HEK293 (cell line): ENCODE measurements at regions not wholly inside any gene's neighbourhood (a gene's known extent, or its start where the extent isn't known, plus 50 kb on each side); places are given as distances from the start of the nearest gene placed in this dataset.

Experiments used
- CTCF ChIA-PET: fragments of 350-600 bp; formaldehyde crosslinking; extraction: SDS; loops from one replicate; lab custom pipeline; 2021; ENCODE audit warnings: antibody characterized with exemption; lab: Yijun Ruan, JAX
- POLR2A ChIA-PET: fragments of 300-600 bp; formaldehyde crosslinking; extraction: SDS; loops from one replicate; lab custom pipeline; 2020; ENCODE audit warnings: antibody characterized with exemption, inconsistent platforms; lab: Yijun Ruan, JAX
- H3K27ac ChIP-seq: fragments of 200-500 bp; sonication (Bioruptor generic); 2 replicates; pipeline ENCODE4 v1.5.1; 2014; ENCODE audit warnings: low read depth, low read length, control low read depth, inconsistent platforms; ENCODE audit errors: extremely low read depth
- H3K36me3 ChIP-seq, 2 experiments: fragments of 200-500 bp in 1 of 2; sonication (Bioruptor generic) in 1 of 2; 1 replicate in 1 of 2; 2 replicates in 1 of 2; pipeline ENCODE4 v1.5.1; 2014 to 2017; ENCODE audit warnings: inconsistent platforms in 2 of 2, low read length in 2 of 2; ENCODE audit not compliant: control insufficient read depth in 2 of 2, insufficient read depth in 1 of 2
- H3K4me1 ChIP-seq: fragments of 200-500 bp; sonication (Bioruptor generic); 2 replicates; pipeline ENCODE4 v1.5.1; 2014; ENCODE audit warnings: mild to moderate bottlenecking, low read length, inconsistent platforms; ENCODE audit not compliant: control insufficient read depth, insufficient read depth
- H3K4me3 ChIP-seq: 2 replicates; pipeline ENCODE4 v1.5.1; 2011; ENCODE audit warnings: low read depth, mild to moderate bottlenecking, control low read depth, low read length, moderate library complexity
- H3K9me3 ChIP-seq: fragments of 200-500 bp; sonication (Bioruptor generic); 2 replicates; pipeline ENCODE4 v1.5.1; 2014; ENCODE audit warnings: low read depth, low read length, inconsistent platforms; ENCODE audit not compliant: control insufficient read depth, insufficient read depth
- GLIS1 ChIP-seq: fragments of 450-650 bp; formaldehyde crosslinking; IDR thresholded peaks from 2 replicates; pipeline ENCODE4 v1.5.1; 2016; ENCODE audit warnings: missing biosample characterization, missing genetic modification characterization
- KLF10 ChIP-seq: fragments of 450-650 bp; IDR thresholded peaks from 2 replicates; pipeline ENCODE4 v1.5.1; 2018; ENCODE audit warnings: missing biosample characterization, mild to moderate bottlenecking, missing genetic modification characterization
- KLF16 ChIP-seq: fragments of 450-650 bp; formaldehyde crosslinking; IDR thresholded peaks from 2 replicates; pipeline ENCODE4 v1.5.1; 2017; ENCODE audit warnings: missing biosample characterization, missing genetic modification characterization
- OSR2 ChIP-seq: fragments of 450-650 bp; formaldehyde crosslinking; IDR thresholded peaks from 2 replicates; pipeline ENCODE4 v1.5.1; 2016; ENCODE audit warnings: missing biosample characterization, missing genetic modification characterization
- REPIN1 ChIP-seq: fragments of 450-650 bp; formaldehyde crosslinking; IDR thresholded peaks from 2 replicates; pipeline ENCODE4 v1.5.1; 2017; ENCODE audit warnings: missing biosample characterization, missing genetic modification characterization, low read depth
- TRIM28 ChIP-seq: IDR thresholded peaks from 2 replicates; pipeline ENCODE4 v1.6.1; 2011; ENCODE audit warnings: low read length, control low read depth, borderline replicate concordance
- ZNF19 ChIP-seq: fragments of 450-650 bp; formaldehyde crosslinking; IDR thresholded peaks from 2 replicates; pipeline ENCODE4; 2016; ENCODE audit warnings: missing biosample characterization, missing genetic modification characterization, low read depth
- ZNF223 ChIP-seq: fragments of 450-650 bp; formaldehyde crosslinking; IDR thresholded peaks from 2 replicates; pipeline ENCODE4 v1.5.1; 2016; ENCODE audit warnings: missing biosample characterization, missing genetic modification characterization
- ZNF248 ChIP-seq: fragments of 450-650 bp; formaldehyde crosslinking; IDR thresholded peaks from 2 replicates; pipeline ENCODE4 v1.5.1; 2017; ENCODE audit warnings: missing biosample characterization, missing genetic modification characterization
- ZNF501 ChIP-seq: fragments of 450-650 bp; formaldehyde crosslinking; IDR thresholded peaks from 2 replicates; pipeline ENCODE4 v1.5.1; 2016; ENCODE audit warnings: missing biosample characterization, missing genetic modification characterization
- ZNF529 ChIP-seq: fragments of 450-650 bp; formaldehyde crosslinking; IDR thresholded peaks from 2 replicates; pipeline ENCODE4 v1.5.1; 2017; ENCODE audit warnings: missing genetic modification characterization, missing biosample characterization; ENCODE audit not compliant: insufficient replicate concordance
- ZNF561 ChIP-seq: fragments of 450-650 bp; IDR thresholded peaks from 2 replicates; pipeline ENCODE4 v1.5.1; 2018; ENCODE audit warnings: missing biosample characterization, missing genetic modification characterization, borderline replicate concordance
- ZNF843 ChIP-seq: fragments of 450-650 bp; formaldehyde crosslinking; IDR thresholded peaks from 2 replicates; pipeline ENCODE4 v1.5.1; 2016; ENCODE audit warnings: missing biosample characterization, missing genetic modification characterization
- TF ChIP-seq, protein P1 (sequence below): fragments of 450-650 bp; formaldehyde crosslinking; conservative IDR thresholded peaks from 2 replicates; pipeline ENCODE4 v1.5.1; 2016; ENCODE audit warnings: low read depth, missing biosample characterization, missing genetic modification characterization
- TF ChIP-seq, protein P2 (sequence below): fragments of 450-650 bp; formaldehyde crosslinking; IDR thresholded peaks from 2 replicates; pipeline ENCODE4 v1.5.1; 2017; ENCODE audit warnings: missing biosample characterization, missing genetic modification characterization
- TF ChIP-seq, protein P3 (sequence below): fragments of 450-650 bp; formaldehyde crosslinking; IDR thresholded peaks from 2 replicates; pipeline ENCODE4 v1.5.1; 2016; ENCODE audit warnings: missing biosample characterization, missing genetic modification characterization
- TF ChIP-seq, protein P4 (sequence below): sonication (generic); formaldehyde crosslinking; IDR thresholded peaks from 2 replicates; pipeline ENCODE4 v1.8.1; 2022; ENCODE audit warnings: mild to moderate bottlenecking, moderate library complexity, missing genetic modification reagents
- TF ChIP-seq, protein P5 (sequence below): fragments of 450-650 bp; formaldehyde crosslinking; IDR thresholded peaks from 2 replicates; pipeline ENCODE4 v1.5.1; 2016; ENCODE audit warnings: missing biosample characterization, missing genetic modification characterization
- TF ChIP-seq, protein P6 (sequence below): fragments of 450-650 bp; formaldehyde crosslinking; IDR thresholded peaks from 2 replicates; pipeline ENCODE4 v1.5.1; 2016; ENCODE audit warnings: missing biosample characterization, missing genetic modification characterization
- TF ChIP-seq, protein P7 (sequence below): fragments of 450-650 bp; formaldehyde crosslinking; IDR thresholded peaks from 2 replicates; pipeline ENCODE4; 2016; ENCODE audit warnings: missing biosample characterization, missing genetic modification characterization
- TF ChIP-seq, protein P8 (sequence below): fragments of 450-650 bp; formaldehyde crosslinking; IDR thresholded peaks from 2 replicates; pipeline ENCODE4 v1.5.1; 2016; ENCODE audit warnings: missing biosample characterization, missing genetic modification characterization

DNA sequence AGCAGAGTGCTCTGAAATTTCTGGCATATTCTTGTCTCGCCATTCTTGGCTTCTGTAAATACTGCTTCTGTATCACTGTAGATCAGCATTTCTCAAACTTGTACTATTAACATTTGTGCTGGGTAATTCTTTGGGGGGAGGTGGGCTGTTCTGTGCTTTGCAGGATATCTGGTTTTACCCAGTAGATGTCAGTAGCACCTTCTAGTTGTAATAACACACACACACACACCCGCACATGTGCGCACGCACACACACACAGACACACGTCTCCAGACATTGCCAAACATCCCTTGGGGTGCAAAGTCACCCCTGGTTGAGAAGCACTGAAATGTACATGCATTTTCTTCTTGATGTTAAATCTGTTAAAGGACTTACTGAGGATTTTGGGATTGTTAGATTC, 304.1 kb downstream of the MAT2B start (continued):
- TF ChIP-seq, protein P1, sequence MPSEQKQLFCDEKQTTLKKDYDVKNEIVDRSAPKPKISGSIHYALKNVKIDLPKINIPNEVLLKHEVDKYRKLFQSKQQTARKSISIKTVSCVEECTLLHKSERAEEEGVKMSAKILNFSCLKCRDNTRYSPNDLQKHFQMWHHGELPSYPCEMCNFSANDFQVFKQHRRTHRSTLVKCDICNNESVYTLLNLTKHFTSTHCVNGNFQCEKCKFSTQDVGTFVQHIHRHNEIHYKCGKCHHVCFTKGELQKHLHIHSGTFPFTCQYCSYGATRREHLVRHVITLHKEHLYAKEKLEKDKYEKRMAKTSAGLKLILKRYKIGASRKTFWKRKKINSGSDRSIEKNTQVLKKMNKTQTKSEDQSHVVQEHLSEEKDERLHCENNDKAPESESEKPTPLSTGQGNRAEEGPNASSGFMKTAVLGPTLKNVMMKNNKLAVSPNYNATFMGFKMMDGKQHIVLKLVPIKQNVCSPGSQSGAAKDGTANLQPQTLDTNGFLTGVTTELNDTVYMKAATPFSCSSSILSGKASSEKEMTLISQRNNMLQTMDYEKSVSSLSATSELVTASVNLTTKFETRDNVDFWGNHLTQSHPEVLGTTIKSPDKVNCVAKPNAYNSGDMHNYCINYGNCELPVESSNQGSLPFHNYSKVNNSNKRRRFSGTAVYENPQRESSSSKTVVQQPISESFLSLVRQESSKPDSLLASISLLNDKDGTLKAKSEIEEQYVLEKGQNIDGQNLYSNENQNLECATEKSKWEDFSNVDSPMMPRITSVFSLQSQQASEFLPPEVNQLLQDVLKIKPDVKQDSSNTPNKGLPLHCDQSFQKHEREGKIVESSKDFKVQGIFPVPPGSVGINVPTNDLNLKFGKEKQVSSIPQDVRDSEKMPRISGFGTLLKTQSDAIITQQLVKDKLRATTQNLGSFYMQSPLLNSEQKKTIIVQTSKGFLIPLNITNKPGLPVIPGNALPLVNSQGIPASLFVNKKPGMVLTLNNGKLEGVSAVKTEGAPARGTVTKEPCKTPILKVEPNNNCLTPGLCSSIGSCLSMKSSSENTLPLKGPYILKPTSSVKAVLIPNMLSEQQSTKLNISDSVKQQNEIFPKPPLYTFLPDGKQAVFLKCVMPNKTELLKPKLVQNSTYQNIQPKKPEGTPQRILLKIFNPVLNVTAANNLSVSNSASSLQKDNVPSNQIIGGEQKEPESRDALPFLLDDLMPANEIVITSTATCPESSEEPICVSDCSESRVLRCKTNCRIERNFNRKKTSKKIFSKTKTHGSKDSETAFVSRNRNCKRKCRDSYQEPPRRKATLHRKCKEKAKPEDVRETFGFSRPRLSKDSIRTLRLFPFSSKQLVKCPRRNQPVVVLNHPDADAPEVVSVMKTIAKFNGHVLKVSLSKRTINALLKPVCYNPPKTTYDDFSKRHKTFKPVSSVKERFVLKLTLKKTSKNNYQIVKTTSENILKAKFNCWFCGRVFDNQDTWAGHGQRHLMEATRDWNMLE (tag by site-specific recombination) = no peak
- TF ChIP-seq ZNF561 (tag by site-specific recombination) = no peak
- no peak for TF ChIP-seq ZNF248 (tag by site-specific recombination)
- TF ChIP-seq ZNF19 (tag by site-specific recombination) = no peak
- TF ChIP-seq, protein P2, sequence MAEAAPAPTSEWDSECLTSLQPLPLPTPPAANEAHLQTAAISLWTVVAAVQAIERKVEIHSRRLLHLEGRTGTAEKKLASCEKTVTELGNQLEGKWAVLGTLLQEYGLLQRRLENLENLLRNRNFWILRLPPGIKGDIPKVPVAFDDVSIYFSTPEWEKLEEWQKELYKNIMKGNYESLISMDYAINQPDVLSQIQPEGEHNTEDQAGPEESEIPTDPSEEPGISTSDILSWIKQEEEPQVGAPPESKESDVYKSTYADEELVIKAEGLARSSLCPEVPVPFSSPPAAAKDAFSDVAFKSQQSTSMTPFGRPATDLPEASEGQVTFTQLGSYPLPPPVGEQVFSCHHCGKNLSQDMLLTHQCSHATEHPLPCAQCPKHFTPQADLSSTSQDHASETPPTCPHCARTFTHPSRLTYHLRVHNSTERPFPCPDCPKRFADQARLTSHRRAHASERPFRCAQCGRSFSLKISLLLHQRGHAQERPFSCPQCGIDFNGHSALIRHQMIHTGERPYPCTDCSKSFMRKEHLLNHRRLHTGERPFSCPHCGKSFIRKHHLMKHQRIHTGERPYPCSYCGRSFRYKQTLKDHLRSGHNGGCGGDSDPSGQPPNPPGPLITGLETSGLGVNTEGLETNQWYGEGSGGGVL (tag by site-specific recombination) = no peak
- TF ChIP-seq, protein P3, sequence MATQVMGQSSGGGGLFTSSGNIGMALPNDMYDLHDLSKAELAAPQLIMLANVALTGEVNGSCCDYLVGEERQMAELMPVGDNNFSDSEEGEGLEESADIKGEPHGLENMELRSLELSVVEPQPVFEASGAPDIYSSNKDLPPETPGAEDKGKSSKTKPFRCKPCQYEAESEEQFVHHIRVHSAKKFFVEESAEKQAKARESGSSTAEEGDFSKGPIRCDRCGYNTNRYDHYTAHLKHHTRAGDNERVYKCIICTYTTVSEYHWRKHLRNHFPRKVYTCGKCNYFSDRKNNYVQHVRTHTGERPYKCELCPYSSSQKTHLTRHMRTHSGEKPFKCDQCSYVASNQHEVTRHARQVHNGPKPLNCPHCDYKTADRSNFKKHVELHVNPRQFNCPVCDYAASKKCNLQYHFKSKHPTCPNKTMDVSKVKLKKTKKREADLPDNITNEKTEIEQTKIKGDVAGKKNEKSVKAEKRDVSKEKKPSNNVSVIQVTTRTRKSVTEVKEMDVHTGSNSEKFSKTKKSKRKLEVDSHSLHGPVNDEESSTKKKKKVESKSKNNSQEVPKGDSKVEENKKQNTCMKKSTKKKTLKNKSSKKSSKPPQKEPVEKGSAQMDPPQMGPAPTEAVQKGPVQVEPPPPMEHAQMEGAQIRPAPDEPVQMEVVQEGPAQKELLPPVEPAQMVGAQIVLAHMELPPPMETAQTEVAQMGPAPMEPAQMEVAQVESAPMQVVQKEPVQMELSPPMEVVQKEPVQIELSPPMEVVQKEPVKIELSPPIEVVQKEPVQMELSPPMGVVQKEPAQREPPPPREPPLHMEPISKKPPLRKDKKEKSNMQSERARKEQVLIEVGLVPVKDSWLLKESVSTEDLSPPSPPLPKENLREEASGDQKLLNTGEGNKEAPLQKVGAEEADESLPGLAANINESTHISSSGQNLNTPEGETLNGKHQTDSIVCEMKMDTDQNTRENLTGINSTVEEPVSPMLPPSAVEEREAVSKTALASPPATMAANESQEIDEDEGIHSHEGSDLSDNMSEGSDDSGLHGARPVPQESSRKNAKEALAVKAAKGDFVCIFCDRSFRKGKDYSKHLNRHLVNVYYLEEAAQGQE (tag by site-specific recombination) = no peak
- TF ChIP-seq REPIN1 = no peak

DNA sequence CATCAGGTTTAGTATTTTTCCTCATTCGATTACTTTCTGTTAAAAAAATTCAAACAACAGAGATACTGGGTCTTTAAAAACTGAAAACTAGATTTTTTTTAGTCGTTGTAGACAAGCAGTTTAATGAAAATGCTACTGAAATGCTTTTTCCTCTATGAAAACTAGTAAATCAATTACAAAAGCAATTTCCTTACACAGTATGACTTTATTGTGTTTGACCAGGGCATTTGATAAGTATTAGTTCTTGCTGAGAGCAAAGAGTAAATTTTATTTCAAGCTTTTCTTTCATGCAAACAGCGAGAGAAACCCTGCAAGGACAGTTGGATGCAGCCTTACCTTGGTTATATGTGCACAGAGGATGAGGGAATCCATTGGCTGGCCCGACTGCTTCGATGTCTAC, 308.5 kb downstream of the MAT2B start:
- POLR2A ChIA-PET = no interaction called here
- Histone ChIP-seq H3K4me1 (no peaks in the 10 kb centered on the region), H3K36me3 (no peaks in the 10 kb centered on the region), H3K4me3 (no peak overlapping the region), H3K27ac (no peak overlapping the region), H3K9me3 (no peaks in the 10 kb centered on the region)
- CTCF ChIA-PET = no interaction called here
- TF ChIP-seq, protein P4, sequence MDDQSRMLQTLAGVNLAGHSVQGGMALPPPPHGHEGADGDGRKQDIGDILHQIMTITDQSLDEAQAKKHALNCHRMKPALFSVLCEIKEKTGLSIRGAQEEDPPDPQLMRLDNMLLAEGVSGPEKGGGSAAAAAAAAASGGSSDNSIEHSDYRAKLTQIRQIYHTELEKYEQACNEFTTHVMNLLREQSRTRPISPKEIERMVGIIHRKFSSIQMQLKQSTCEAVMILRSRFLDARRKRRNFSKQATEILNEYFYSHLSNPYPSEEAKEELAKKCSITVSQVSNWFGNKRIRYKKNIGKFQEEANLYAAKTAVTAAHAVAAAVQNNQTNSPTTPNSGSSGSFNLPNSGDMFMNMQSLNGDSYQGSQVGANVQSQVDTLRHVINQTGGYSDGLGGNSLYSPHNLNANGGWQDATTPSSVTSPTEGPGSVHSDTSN = no peak
- TF ChIP-seq, protein P5, sequence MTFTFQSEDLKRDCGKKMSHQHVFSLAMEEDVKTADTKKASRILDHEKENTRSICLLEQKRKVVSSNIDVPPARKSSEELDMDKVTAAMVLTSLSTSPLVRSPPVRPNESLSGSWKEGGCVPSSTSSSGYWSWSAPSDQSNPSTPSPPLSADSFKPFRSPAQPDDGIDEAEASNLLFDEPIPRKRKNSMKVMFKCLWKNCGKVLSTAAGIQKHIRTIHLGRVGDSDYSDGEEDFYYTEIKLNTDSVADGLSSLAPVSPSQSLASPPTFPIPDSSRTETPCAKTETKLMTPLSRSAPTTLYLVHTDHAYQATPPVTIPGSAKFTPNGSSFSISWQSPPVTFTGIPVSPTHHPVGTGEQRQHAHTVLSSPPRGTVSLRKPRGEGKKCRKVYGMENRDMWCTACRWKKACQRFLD = no peak
- no peak for TF ChIP-seq KLF10
- TF ChIP-seq ZNF501 (tag by site-specific recombination) = no peak
- TF ChIP-seq ZNF843 (tag by site-specific recombination) = no peak
- no peak for TF ChIP-seq OSR2 (tag by site-specific recombination)
- TF ChIP-seq ZNF223 (tag by site-specific recombination) = no peak
- TF ChIP-seq KLF16 (tag by site-specific recombination) = no peak
- no peak for TF ChIP-seq ZNF561 (tag by site-specific recombination)
- no peak for TF ChIP-seq GLIS1
- TF ChIP-seq, protein P6, sequence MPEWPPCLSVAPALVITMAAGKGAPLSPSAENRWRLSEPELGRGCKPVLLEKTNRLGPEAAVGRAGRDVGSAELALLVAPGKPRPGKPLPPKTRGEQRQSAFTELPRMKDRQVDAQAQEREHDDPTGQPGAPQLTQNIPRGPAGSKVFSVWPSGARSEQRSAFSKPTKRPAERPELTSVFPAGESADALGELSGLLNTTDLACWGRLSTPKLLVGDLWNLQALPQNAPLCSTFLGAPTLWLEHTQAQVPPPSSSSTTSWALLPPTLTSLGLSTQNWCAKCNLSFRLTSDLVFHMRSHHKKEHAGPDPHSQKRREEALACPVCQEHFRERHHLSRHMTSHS (tag by site-specific recombination) = no peak
- TF ChIP-seq, protein P7, sequence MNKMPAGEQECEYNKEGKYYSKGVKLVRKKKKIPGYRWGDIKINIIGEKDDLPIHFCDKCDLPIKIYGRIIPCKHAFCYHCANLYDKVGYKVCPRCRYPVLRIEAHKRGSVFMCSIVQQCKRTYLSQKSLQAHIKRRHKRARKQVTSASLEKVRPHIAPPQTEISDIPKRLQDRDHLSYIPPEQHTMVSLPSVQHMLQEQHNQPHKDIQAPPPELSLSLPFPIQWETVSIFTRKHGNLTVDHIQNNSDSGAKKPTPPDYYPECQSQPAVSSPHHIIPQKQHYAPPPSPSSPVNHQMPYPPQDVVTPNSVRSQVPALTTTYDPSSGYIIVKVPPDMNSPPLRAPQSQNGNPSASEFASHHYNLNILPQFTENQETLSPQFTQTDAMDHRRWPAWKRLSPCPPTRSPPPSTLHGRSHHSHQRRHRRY (tag by site-specific recombination) = no peak
- TF ChIP-seq, protein P8, sequence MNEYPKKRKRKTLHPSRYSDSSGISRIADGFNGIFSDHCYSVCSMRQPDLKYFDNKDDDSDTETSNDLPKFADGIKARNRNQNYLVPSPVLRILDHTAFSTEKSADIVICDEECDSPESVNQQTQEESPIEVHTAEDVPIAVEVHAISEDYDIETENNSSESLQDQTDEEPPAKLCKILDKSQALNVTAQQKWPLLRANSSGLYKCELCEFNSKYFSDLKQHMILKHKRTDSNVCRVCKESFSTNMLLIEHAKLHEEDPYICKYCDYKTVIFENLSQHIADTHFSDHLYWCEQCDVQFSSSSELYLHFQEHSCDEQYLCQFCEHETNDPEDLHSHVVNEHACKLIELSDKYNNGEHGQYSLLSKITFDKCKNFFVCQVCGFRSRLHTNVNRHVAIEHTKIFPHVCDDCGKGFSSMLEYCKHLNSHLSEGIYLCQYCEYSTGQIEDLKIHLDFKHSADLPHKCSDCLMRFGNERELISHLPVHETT = no peak
- no peak for TF ChIP-seq ZNF529 (tag by site-specific recombination)
- no peak for TF ChIP-seq TRIM28
